HFFc6 (cell line): ENCODE measurements at regions not wholly inside any gene's neighbourhood (a gene's known extent, or its start where the extent isn't known, plus 50 kb on each side); places are given as distances from the start of the nearest gene placed in this dataset.

Experiments used
- DNase-seq: peaks from one replicate; pipeline ENCODE4 v3.0.0-alpha.2; 2018
- H3K27ac Mint-ChIP-seq: 2 replicates; pipeline ENCODE4 v1.8.0; 2020; ENCODE audit warnings: mild to moderate bottlenecking, mixed read lengths
- H3K27me3 Mint-ChIP-seq: 2 replicates; pipeline ENCODE4 v1.8.0; 2021; ENCODE audit warnings: mild to moderate bottlenecking, moderate library complexity, mixed read lengths; ENCODE audit not compliant: insufficient read depth
- H3K36me3 Mint-ChIP-seq: 2 replicates; pipeline ENCODE4 v1.8.0; 2021; ENCODE audit warnings: low read depth, mixed read lengths
- H3K4me1 Mint-ChIP-seq: 2 replicates; pipeline ENCODE4 v1.8.0; 2020; ENCODE audit warnings: low read depth, mixed read lengths
- H3K4me3 Mint-ChIP-seq: 2 replicates; pipeline ENCODE4 v1.8.0; 2020; ENCODE audit warnings: mild to moderate bottlenecking, moderate library complexity, mixed read lengths
- H3K9me3 Mint-ChIP-seq: 2 replicates; pipeline ENCODE4 v1.8.0; 2020; ENCODE audit warnings: mild to moderate bottlenecking, mixed read lengths
- TF ChIP-seq, protein P1 (sequence below): fragments of 200-600 bp; sonication (generic); IDR thresholded peaks from 2 replicates; pipeline ENCODE4 v1.5.0; 2021; ENCODE audit warnings: antibody characterized with exemption, mild to moderate bottlenecking

DNA sequence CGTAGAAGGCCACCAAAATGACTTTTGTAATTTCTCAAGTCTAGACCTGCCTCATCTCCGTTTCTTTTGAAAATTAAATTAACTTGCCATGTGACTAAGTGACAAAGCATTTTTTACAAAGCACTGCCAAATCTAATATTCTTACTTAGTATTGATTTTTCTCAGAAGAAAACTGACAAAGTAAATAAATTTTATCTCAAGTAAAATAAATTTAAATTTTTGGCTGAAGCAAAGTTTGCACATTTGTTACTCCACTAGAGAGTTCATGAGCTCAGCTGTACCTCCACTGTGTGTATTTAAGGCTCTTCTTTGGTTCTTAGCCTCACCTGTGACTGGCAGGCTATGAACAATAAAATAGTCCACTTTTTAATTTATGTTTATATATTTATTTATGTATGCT lies 441.1 kb upstream of the PCDH10 start:
- H3K27ac Mint-ChIP-seq = no peak overlapping the region
- TF ChIP-seq, protein P1, sequence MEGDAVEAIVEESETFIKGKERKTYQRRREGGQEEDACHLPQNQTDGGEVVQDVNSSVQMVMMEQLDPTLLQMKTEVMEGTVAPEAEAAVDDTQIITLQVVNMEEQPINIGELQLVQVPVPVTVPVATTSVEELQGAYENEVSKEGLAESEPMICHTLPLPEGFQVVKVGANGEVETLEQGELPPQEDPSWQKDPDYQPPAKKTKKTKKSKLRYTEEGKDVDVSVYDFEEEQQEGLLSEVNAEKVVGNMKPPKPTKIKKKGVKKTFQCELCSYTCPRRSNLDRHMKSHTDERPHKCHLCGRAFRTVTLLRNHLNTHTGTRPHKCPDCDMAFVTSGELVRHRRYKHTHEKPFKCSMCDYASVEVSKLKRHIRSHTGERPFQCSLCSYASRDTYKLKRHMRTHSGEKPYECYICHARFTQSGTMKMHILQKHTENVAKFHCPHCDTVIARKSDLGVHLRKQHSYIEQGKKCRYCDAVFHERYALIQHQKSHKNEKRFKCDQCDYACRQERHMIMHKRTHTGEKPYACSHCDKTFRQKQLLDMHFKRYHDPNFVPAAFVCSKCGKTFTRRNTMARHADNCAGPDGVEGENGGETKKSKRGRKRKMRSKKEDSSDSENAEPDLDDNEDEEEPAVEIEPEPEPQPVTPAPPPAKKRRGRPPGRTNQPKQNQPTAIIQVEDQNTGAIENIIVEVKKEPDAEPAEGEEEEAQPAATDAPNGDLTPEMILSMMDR = no peak

DNA sequence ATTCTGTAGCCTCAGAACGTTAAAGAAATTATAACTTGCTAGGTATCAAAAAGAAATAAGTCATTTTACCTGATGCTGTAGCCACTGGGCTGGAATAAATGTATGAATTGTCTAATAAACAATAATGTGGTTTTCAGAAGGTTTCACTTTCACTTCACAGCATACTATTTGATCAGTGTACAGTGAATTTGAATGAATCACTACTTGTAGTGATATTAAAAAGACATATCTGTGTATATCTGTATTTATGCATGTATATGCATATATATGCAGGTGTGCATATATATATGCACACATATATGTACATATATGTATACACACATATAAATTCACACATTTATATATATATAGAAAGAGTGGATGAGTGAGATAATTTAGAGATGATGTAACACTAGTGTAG lies 440.0 kb upstream of the PCDH10 start:
- Mint-ChIP-seq H3K4me1 (no peaks in the 10 kb centered on the region), H3K36me3 (no peaks in the 10 kb centered on the region), H3K27ac (no peak overlapping the region), H3K27me3 (no peaks in the 10 kb centered on the region), H3K4me3 (no peak overlapping the region), H3K9me3 (peaks cover 4% of the 10 kb centered on the region; the same call in 1 of the 2 replicates)
- TF ChIP-seq, protein P1 = no peak
- no peak for DNase-seq

More for the DNA sequence above, 441.1 kb upstream of the PCDH10 start:
- no peaks in the 10 kb centered on the region for H3K36me3 Mint-ChIP-seq
- DNase-seq = no peak
- H3K27me3 Mint-ChIP-seq = no peaks in the 10 kb centered on the region
- H3K9me3 Mint-ChIP-seq = no peaks in the 10 kb centered on the region; the same call in 1 of the 2 replicates
- no peaks in the 10 kb centered on the region for H3K4me1 Mint-ChIP-seq
- no peak overlapping the region for H3K4me3 Mint-ChIP-seq

DNA sequence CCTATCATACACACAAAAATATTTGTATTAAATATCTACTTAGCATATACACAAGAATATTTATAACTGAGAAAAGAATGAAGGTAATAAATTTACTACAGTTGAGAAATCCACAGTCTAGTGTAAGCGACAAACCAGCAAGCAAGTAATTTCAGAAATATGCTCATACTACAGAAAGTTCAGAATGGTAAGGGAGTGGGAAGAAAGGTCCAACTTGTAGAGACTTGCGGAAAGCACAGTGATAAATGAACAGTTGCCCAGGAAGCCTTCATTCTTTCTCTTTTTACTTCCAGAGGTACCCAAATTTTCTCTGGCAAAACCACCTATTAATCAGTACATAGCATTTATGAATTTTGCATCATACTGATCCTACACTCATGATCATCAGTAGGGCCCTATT lies 438.1 kb upstream of the PCDH10 start:
- Mint-ChIP-seq H3K36me3 (no peaks in the 10 kb centered on the region), H3K4me3 (no peak overlapping the region), H3K9me3 (peaks cover 4% of the 10 kb centered on the region; the same call in 1 of the 2 replicates), H3K27me3 (no peaks in the 10 kb centered on the region), H3K27ac (no peak overlapping the region), H3K4me1 (no peaks in the 10 kb centered on the region)
- TF ChIP-seq, protein P1 = no peak
- no peak for DNase-seq

DNA sequence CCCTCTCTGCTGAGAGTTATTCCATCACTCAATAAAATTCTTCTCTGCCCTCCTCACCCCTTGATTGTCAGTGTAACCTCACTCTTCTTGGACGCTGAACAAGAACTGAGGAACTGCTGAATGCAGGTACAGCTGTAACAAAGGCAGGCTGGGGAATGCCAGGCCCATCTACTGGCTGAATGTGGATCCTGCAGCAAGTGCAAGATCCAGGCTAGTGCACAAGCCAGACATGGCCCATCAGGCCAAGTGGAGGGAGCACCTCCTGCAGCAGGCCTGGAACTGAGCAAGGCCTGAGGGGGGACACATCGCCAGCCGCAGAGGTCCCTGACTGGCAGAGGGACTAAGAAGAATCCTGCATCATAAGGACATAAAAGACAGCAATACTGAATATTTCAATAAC lies 411.8 kb upstream of the PCDH10 start:
- DNase-seq = no peak

DNA sequence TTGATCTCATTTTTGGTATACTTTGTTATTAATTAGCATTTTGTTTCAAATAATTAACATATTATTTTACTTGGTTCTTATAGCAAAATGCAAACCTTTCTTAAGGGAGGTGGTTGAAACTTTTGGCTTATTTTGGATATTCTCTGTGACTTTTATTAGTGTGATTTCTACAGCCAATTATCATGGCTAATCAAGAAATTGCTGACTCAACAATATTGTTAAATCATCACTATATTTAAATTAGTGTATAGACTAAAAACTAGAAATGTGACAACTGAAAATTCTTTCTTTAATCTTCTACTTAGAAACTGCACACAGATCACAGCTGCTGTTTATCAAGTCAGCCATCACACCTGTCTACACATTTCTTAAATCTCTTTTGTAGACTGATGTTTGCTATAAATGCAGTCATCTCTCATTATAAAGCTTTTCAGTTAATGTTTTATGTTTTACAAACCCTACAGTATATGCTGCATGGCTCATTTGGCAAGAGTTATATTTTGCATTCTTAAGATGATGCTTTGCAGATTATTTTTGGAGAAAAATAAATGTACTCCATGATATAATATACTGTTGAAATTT lies 389.8 kb upstream of the PCDH10 start:
- no peaks in the 10 kb centered on the region for H3K4me1 Mint-ChIP-seq
- no peak overlapping the region for H3K27ac Mint-ChIP-seq
- no peaks in the 10 kb centered on the region for H3K27me3 Mint-ChIP-seq
- H3K36me3 Mint-ChIP-seq = no peaks in the 10 kb centered on the region; the same call in 1 of the 2 replicates
- H3K4me3 Mint-ChIP-seq = no peak overlapping the region
- TF ChIP-seq, protein P1 = no peak
- peaks cover 17% of the 10 kb centered on the region for H3K9me3 Mint-ChIP-seq
- DNase-seq = no peak

More for the DNA sequence above, 411.8 kb upstream of the PCDH10 start:
- no peaks in the 10 kb centered on the region for H3K27me3 Mint-ChIP-seq
- H3K27ac Mint-ChIP-seq = no peak overlapping the region
- TF ChIP-seq, protein P1 = no peak
- no peaks in the 10 kb centered on the region for H3K4me1 Mint-ChIP-seq
- H3K9me3 Mint-ChIP-seq = peaks cover 29% of the 10 kb centered on the region
- no peaks in the 10 kb centered on the region for H3K36me3 Mint-ChIP-seq
- no peak overlapping the region for H3K4me3 Mint-ChIP-seq
